ENCODE measurements at regions not wholly inside any gene's neighbourhood (a gene's known extent, or its start where the extent isn't known, plus 50 kb on each side); places are given as distances from the start of the nearest gene placed in this dataset.

DNA sequence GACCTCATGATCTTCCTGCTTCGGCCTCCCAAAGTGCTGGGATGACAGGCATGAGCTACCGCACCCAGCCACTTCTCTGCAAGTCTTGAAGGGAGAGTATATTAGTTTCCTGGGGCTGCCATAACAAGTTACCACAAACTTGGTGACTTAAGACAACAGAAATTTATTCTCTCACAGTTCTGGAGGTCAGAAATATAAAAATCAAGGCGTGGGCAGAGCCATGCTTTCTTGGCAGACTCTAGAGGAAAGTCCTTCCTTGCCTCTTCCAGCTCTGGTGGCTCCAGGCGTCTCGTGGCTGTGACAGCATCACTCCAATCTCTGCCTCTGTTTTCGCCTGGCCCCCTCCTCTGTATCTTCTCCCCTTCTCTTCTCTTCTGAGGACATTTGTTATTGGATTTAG is 110.2 kb upstream of the NAV2 start:
- Histone ChIP-seq H3K4me3 (ENCODE audit: low read depth, low read length, poor library complexity, severe bottlenecking) (no peak overlapping the region), H4K20me1 (ENCODE audit: insufficient read depth, low read length) (no peaks in the 10 kb centered on the region), H3F3A (ENCODE audit: insufficient read depth, low read length) (no peaks in the 10 kb centered on the region), H3K36me3 (ENCODE audit: insufficient read depth, low read length) (no peaks in the 10 kb centered on the region), H3K9me2 (ENCODE audit: low read depth, low read length) (no peaks in the 10 kb centered on the region), H3K9me3 (ENCODE audit: low read length) (no peaks in the 10 kb centered on the region), H3K4me1 (ENCODE audit: insufficient read depth, low read length, severe bottlenecking) (no peaks in the 10 kb centered on the region), H2AFZ (ENCODE audit: low read length) (no peak overlapping the region), H3K4me2 (ENCODE audit: low read length) (no peak overlapping the region), H3K27ac (ENCODE audit: low read depth, low read length, poor library complexity, severe bottlenecking) (no peak overlapping the region), H3K27me3 (ENCODE audit: insufficient read depth, low read length) (no peaks in the 10 kb centered on the region), H3K9ac (ENCODE audit: low read length) (no peak overlapping the region), H3K79me2 (ENCODE audit: insufficient read depth, low read length) (no peaks in the 10 kb centered on the region)
- TF ChIP-seq EZH2 (IDR thresholded peaks at IDR 0.05; ENCODE audit: borderline replicate concordance, low read length) (no peak), CTCF (IDR thresholded peaks at IDR 0.05; ENCODE audit: low read length) (no peak)

DNA sequence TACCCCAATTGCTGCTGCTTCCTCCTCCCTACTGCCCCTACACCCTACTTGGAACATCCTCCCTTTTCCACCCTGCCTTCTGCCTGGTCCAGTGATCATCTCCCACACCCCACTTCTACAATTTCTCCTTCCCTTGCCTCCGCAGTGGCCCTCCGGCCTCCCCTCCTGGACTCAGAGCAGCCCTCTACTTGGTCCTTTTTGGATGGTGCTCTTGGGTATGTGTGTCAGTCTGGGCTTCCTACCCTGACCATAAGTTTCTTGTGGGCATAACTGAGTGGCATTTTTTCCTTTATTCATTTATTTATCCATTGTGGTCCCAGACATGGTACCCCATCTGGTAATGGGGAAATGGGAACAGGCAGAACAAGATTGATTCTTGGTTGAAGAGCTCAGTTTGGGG is 111.4 kb upstream of the NAV2 start:
- Histone ChIP-seq H3K4me2 (ENCODE audit: low read length) (no peak overlapping the region), H3K4me1 (ENCODE audit: insufficient read depth, low read length, severe bottlenecking) (no peaks in the 10 kb centered on the region), H3K27me3 (ENCODE audit: insufficient read depth, low read length) (no peaks in the 10 kb centered on the region), H3K4me3 (ENCODE audit: low read depth, low read length, poor library complexity, severe bottlenecking) (no peak overlapping the region), H3K36me3 (ENCODE audit: insufficient read depth, low read length) (no peaks in the 10 kb centered on the region), H3K27ac (ENCODE audit: low read depth, low read length, poor library complexity, severe bottlenecking) (no peak overlapping the region), H3K9me2 (ENCODE audit: low read depth, low read length) (no peaks in the 10 kb centered on the region), H3K79me2 (ENCODE audit: insufficient read depth, low read length) (no peaks in the 10 kb centered on the region), H4K20me1 (ENCODE audit: insufficient read depth, low read length) (no peaks in the 10 kb centered on the region), H2AFZ (ENCODE audit: low read length) (no peak overlapping the region), H3K9ac (ENCODE audit: low read length) (no peak overlapping the region), H3K9me3 (ENCODE audit: low read length) (no peaks in the 10 kb centered on the region), H3F3A (ENCODE audit: insufficient read depth, low read length) (no peaks in the 10 kb centered on the region)
- TF ChIP-seq EZH2 (IDR thresholded peaks at IDR 0.05; ENCODE audit: borderline replicate concordance, low read length) (no peak), CTCF (IDR thresholded peaks at IDR 0.05; ENCODE audit: low read length) (no peak)

- Histone ChIP-seq H3K9me3 (ENCODE audit: low read length) (no peaks in the 10 kb centered on the region), H3K79me2 (ENCODE audit: insufficient read depth, low read length) (no peaks in the 10 kb centered on the region), H3K36me3 (ENCODE audit: insufficient read depth, low read length) (no peaks in the 10 kb centered on the region), H3K4me2 (ENCODE audit: low read length) (no peak overlapping the region), H2AFZ (ENCODE audit: low read length) (no peak overlapping the region), H3K9me2 (ENCODE audit: low read depth, low read length) (no peaks in the 10 kb centered on the region), H3K4me3 (ENCODE audit: low read depth, low read length, poor library complexity, severe bottlenecking) (no peak overlapping the region), H3K4me1 (ENCODE audit: insufficient read depth, low read length, severe bottlenecking) (no peaks in the 10 kb centered on the region), H3F3A (ENCODE audit: insufficient read depth, low read length) (no peaks in the 10 kb centered on the region), H3K9ac (ENCODE audit: low read length) (no peak overlapping the region), H3K27me3 (ENCODE audit: insufficient read depth, low read length) (no peaks in the 10 kb centered on the region), H4K20me1 (ENCODE audit: insufficient read depth, low read length) (no peaks in the 10 kb centered on the region), H3K27ac (ENCODE audit: low read depth, low read length, poor library complexity, severe bottlenecking) (no peak overlapping the region)
- TF ChIP-seq EZH2 (IDR thresholded peaks at IDR 0.05; ENCODE audit: borderline replicate concordance, low read length) (no peak), CTCF (IDR thresholded peaks at IDR 0.05; ENCODE audit: low read length) (no peak)
Observed at GRCh38 chr11:19599681-19600080, 113.0 kb upstream of the NAV2 start.

All from OCI-LY1 (cell line).